ENCODE measurements at regions not wholly inside any gene's neighbourhood (a gene's known extent, or its start where the extent isn't known, plus 50 kb on each side); places are given as distances from the start of the nearest gene placed in this dataset.

DNA sequence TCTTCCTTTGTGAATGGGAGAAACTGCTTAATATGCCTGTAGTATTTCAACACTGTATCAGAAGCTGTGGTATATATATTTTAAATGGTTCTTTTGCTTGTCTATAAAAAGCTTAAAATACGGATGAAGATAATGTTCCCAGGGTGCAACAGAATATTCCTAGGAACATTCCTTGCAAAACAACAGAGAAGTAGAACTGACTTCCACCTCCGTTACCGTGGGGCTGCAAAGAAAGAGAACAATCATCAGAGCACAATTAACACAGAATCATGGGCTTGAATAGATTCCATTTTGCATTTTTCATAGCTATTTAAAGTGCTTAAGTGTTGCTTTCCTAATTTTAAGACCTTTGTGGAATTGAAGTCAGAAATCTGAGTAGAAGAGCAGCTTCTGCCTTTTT is 1227.7 kb downstream of the EFNB2 start:
- TF ChIP-seq POLR2A (IDR thresholded peaks at IDR 0.05; ENCODE audit: low read depth, low read length) = no peak
- TF ChIP-seq SPI1 (IDR thresholded peaks at IDR 0.05; ENCODE audit: low read depth, low read length) = no peak
- TF ChIP-seq TAF1 (IDR thresholded peaks at IDR 0.05; ENCODE audit: low read depth, low read length) = no peak

Data from GM12891 (cell line).